A549 (cell line): ENCODE measurements at regions not wholly inside any gene's neighbourhood (a gene's known extent, or its start where the extent isn't known, plus 50 kb on each side); places are given as distances from the start of the nearest gene placed in this dataset.

ENCODE experiments used
- ATAC-seq, 2 experiments: fragments of 200-7000 bp in 1 of 2; fragments of >200 bp in 1 of 2; cut with Nextera tagmentation in 1 of 2; cut with Tn5 transposase in 1 of 2; 3 replicates each; pipeline versions ENCODE4 v1.8.0 to v1.9.1; 2018 to 2020; ENCODE audit warnings: mild to moderate bottlenecking in 1 of 2, moderate library complexity in 1 of 2
- CTCF ChIA-PET: fragments of 300-600 bp; sonication (Branson Sonifier 250); formaldehyde crosslinking; extraction: SDS; loops from one replicate; lab custom pipeline; 2021; ENCODE audit warnings: antibody characterized with exemption, inconsistent platforms; lab: Yijun Ruan, JAX
- POLR2A ChIA-PET: fragments of 350-600 bp; formaldehyde crosslinking; extraction: SDS; loops from one replicate; lab custom pipeline; 2021; ENCODE audit warnings: antibody characterized with exemption, inconsistent platforms; lab: Yijun Ruan, JAX
- DNase-seq, 2 experiments: peaks; one replicate each; pipeline versions ENCODE4 v3.0.0 to v3.0.0-alpha.2; 2011 to 2016; ENCODE audit warnings: low read depth in 1 of 2, low spot score in 1 of 2
- FAIRE-seq: peaks from 2 replicates; lab custom pipeline; 2011; peaks lifted over from hg19 to GRCh38; lab: Jason Lieb, UNC
- H3K27ac ChIP-seq, 2 experiments: fragments of >200 bp; sonication (Bioruptor Twin); formaldehyde crosslinking; 3 replicates each; pipeline ENCODE4 v1.5.1; 2016 to 2017
- H3K4me1 ChIP-seq: fragments of >200 bp; sonication (Bioruptor Twin); formaldehyde crosslinking; 3 replicates; pipeline ENCODE4 v1.6.1; 2016
- H3K4me2 ChIP-seq: fragments of >200 bp; sonication (Bioruptor Twin); formaldehyde crosslinking; 3 replicates; pipeline ENCODE4 v1.6.1; 2016
- H3K4me3 ChIP-seq: fragments of >200 bp; sonication (Bioruptor Twin); formaldehyde crosslinking; 3 replicates; pipeline ENCODE4 v1.5.1; 2016
- H3K9me3 ChIP-seq: fragments of >200 bp; sonication (Bioruptor Twin); formaldehyde crosslinking; 3 replicates; pipeline ENCODE4 v1.6.1; 2016
- BCL3 ChIP-seq: fragments of >200 bp; sonication (Bioruptor Twin); formaldehyde crosslinking; IDR thresholded peaks from 3 replicates; pipeline ENCODE4 v1.6.1; 2016
- BHLHE40 ChIP-seq: IDR thresholded peaks from 2 replicates; pipeline ENCODE4 v1.6.1; 2012; ENCODE audit warnings: low read depth, low read length, inconsistent platforms
- CBX8 ChIP-seq: fragments of 200-600 bp; sonication (generic); IDR thresholded peaks from 2 replicates; pipeline ENCODE4 v1.6.1; 2016
- CEBPB ChIP-seq, 2 experiments: fragments of >200 bp in 1 of 2; sonication (Bioruptor Twin) in 1 of 2; formaldehyde crosslinking in 1 of 2; IDR thresholded peaks; 2 replicates each; pipeline ENCODE4 v1.6.1; 2012 to 2016
- CHD2 ChIP-seq: fragments of 150-350 bp; IDR thresholded peaks from 2 replicates; pipeline ENCODE4 v1.6.1; 2014; ENCODE audit warnings: low read length; ENCODE audit not compliant: partially characterized antibody
- CHD4 ChIP-seq: fragments of 200-600 bp; sonication (generic); IDR thresholded peaks from 2 replicates; pipeline ENCODE4 v1.6.1; 2016; ENCODE audit warnings: antibody characterized with exemption, mild to moderate bottlenecking, borderline replicate concordance
- EHF ChIP-seq: fragments of 250-450 bp; sonication (Bioruptor Pico); IDR thresholded peaks from 2 replicates; pipeline ENCODE4 v1.5.0; 2020; ENCODE audit warnings: mild to moderate bottlenecking
- ELK1 ChIP-seq: fragments of 150-350 bp; IDR thresholded peaks from 2 replicates; pipeline ENCODE4 v1.6.1; 2014; ENCODE audit warnings: low read depth, mild to moderate bottlenecking, low read length
- ESRRA ChIP-seq: fragments of 150-350 bp; IDR thresholded peaks from 2 replicates; pipeline ENCODE4 v1.6.1; 2014; ENCODE audit warnings: mild to moderate bottlenecking, low read length, borderline replicate concordance
- FOSB ChIP-seq: fragments of 250-450 bp; sonication (Bioruptor Pico); IDR thresholded peaks from 2 replicates; pipeline ENCODE4 v1.5.0; 2020; ENCODE audit warnings: mild to moderate bottlenecking, moderate library complexity
- FOSL2 ChIP-seq, 2 experiments: fragments of 450-650 bp in 1 of 2; fragments of >200 bp in 1 of 2; sonication (Bioruptor Twin) in 1 of 2; formaldehyde crosslinking; IDR thresholded peaks; 2 replicates each; pipeline versions ENCODE4 v1.5.0 to v1.6.1; 2016 to 2020; ENCODE audit warnings: mild to moderate bottlenecking in 1 of 2, moderate library complexity in 1 of 2
- GATA3 ChIP-seq: IDR thresholded peaks from 2 replicates; pipeline ENCODE4 v1.6.1; 2012; ENCODE audit warnings: borderline replicate concordance
- HES2 ChIP-seq: fragments of >200 bp; sonication (Bioruptor Twin); formaldehyde crosslinking; IDR thresholded peaks from 2 replicates; pipeline ENCODE4 v1.6.1; 2016
- HOXA7 ChIP-seq: fragments of 250-450 bp; sonication (Bioruptor Pico); IDR thresholded peaks from 2 replicates; pipeline ENCODE4 v1.5.0; 2020; ENCODE audit warnings: mild to moderate bottlenecking, moderate library complexity
- HOXB5 ChIP-seq: fragments of 250-450 bp; sonication (Bioruptor Pico); IDR thresholded peaks from 2 replicates; pipeline ENCODE4 v1.5.0; 2020; ENCODE audit warnings: mild to moderate bottlenecking, moderate library complexity
- JUNB ChIP-seq: fragments of >200 bp; sonication (Bioruptor Twin); formaldehyde crosslinking; IDR thresholded peaks from 2 replicates; pipeline ENCODE4 v1.6.1; 2016
- KDM1A ChIP-seq: fragments of 200-600 bp; sonication (generic); IDR thresholded peaks from 2 replicates; pipeline ENCODE4 v1.6.1; 2016; ENCODE audit warnings: low read depth, mild to moderate bottlenecking
- MAFK ChIP-seq: fragments of 450-650 bp; IDR thresholded peaks from 2 replicates; pipeline ENCODE4 v1.6.1; 2014; ENCODE audit not compliant: partially characterized antibody
- MAZ ChIP-seq: fragments of 150-350 bp; IDR thresholded peaks from 2 replicates; pipeline ENCODE4 v1.6.1; 2014; ENCODE audit warnings: antibody characterized with exemption, low read depth, low read length, borderline replicate concordance
- NFE2L2 ChIP-seq: fragments of 150-350 bp; conservative IDR thresholded peaks from 2 replicates; pipeline ENCODE4 v1.6.1; 2014; ENCODE audit warnings: low read length
- POLR2A ChIP-seq: IDR thresholded peaks from 2 replicates; pipeline ENCODE4 v1.6.1; 2012; ENCODE audit warnings: mild to moderate bottlenecking, low read length
- RARB ChIP-seq: fragments of 250-450 bp; sonication (Bioruptor Pico); IDR thresholded peaks from 2 replicates; pipeline ENCODE4 v1.8.0; 2021; ENCODE audit warnings: mild to moderate bottlenecking, moderate library complexity
- RCOR1 ChIP-seq: fragments of 150-350 bp; IDR thresholded peaks from 2 replicates; pipeline ENCODE4 v1.6.1; 2014; ENCODE audit warnings: antibody characterized with exemption, low read length, low read depth
- RFX5 ChIP-seq: fragments of 450-650 bp; IDR thresholded peaks from 2 replicates; pipeline ENCODE4 v1.7.1; 2014; ENCODE audit warnings: antibody characterized with exemption, mild to moderate bottlenecking, moderate library complexity
- SREBF2 ChIP-seq: fragments of 450-650 bp; IDR thresholded peaks from 2 replicates; pipeline ENCODE4 v1.6.1; 2014; ENCODE audit warnings: mild to moderate bottlenecking, moderate library complexity
- TFCP2L1 ChIP-seq: fragments of 250-450 bp; sonication (Bioruptor Pico); IDR thresholded peaks from 2 replicates; pipeline ENCODE4 v1.5.0; 2021; ENCODE audit warnings: mild to moderate bottlenecking
- TP53 ChIP-seq: fragments of 250-450 bp; sonication (Bioruptor Pico); IDR thresholded peaks from 2 replicates; pipeline ENCODE4 v1.5.0; 2021; ENCODE audit warnings: mild to moderate bottlenecking, moderate library complexity
- ZC3H11A ChIP-seq: fragments of 450-650 bp; IDR thresholded peaks from 2 replicates; pipeline ENCODE4 v1.6.1; 2014; ENCODE audit warnings: antibody characterized with exemption, mild to moderate bottlenecking
- ZNF302 ChIP-seq: fragments of 250-450 bp; sonication (Bioruptor Pico); IDR thresholded peaks from 2 replicates; pipeline ENCODE4 v1.9.0; 2021; ENCODE audit warnings: inconsistent platforms, mild to moderate bottlenecking, moderate library complexity
- ZSCAN20 ChIP-seq: fragments of 250-450 bp; sonication (Bioruptor Pico); IDR thresholded peaks from 2 replicates; pipeline ENCODE4 v1.8.0; 2022; ENCODE audit warnings: mild to moderate bottlenecking, moderate library complexity
- WGBS: methylation state at CpG from one replicate; pipeline ENCODE4 v1.1.6; 2017; ENCODE audit errors: missing lambda C conversion rate; 5-methylcytosine and 5-hydroxymethylcytosine counted together

GRCh38 chr12:87920139-87920538 lies 109.1 kb downstream of the C12orf50 start:
- POLR2A ChIA-PET, result no interaction called here
- DNase-seq, result no peak
- ATAC-seq, result no peak
- no peak overlapping the region for H3K4me2 ChIP-seq
- H3K4me1 ChIP-seq, result no peaks in the 10 kb centered on the region
- TF ChIP-seq HOXB5 (CRISPR knock-in tag) (no peak), GATA3 (no peak)
- no peak overlapping the region for H3K4me3 ChIP-seq
- no peak overlapping the region for H3K27ac ChIP-seq
- H3K9me3 ChIP-seq, result no peaks in the 10 kb centered on the region
- no peak for FAIRE-seq
- CTCF ChIA-PET, result interaction anchor here (1.7 kb wide), 1 partner anchor 32 kb away, joined by 5 read pairs; no protein-coding TSS in a partner anchor

- FAIRE-seq, result no peak
- Histone ChIP-seq H3K4me1 (no peaks in the 10 kb centered on the region), H3K9me3 (no peaks in the 10 kb centered on the region), H3K4me2 (no peak overlapping the region), H3K4me3 (no peak overlapping the region), H3K27ac (no peak overlapping the region)
- DNase-seq, result no peak
- ChIA-PET CTCF (interaction anchor here (1.1 kb wide), 1 partner anchor 17 kb away, joined by 4 read pairs; no protein-coding TSS in a partner anchor), POLR2A (no interaction called here)
- 77% methylated on average over 4 of the region's 4 CpGs for WGBS
- ATAC-seq, result no peak
- TF ChIP-seq EHF (CRISPR knock-in tag) (no peak), RCOR1 (no peak), FOSB (no peak), POLR2A (no peak), ZC3H11A (no peak), ESRRA (no peak), RARB (no peak), KDM1A (no peak), CHD2 (no peak), HES2 (no peak), BHLHE40 (no peak), CBX8 (no peak), CHD4 (no peak), RFX5 (no peak)
- TF ChIP-seq, all 56 proteins: peak for 0
Observed at GRCh38 chr12:87901457-87901856, 127.7 kb downstream of the C12orf50 start.

GRCh38 chr12:87897662-87898061 lies 131.5 kb downstream of the C12orf50 start:
- Histone ChIP-seq H3K27ac (no peak overlapping the region), H3K9me3 (no peaks in the 10 kb centered on the region), H3K4me2 (no peak overlapping the region), H3K4me3 (no peak overlapping the region), H3K4me1 (no peaks in the 10 kb centered on the region)
- no peak for FAIRE-seq
- no peak for DNase-seq
- CTCF ChIA-PET, result no interaction called here
- ATAC-seq, result no peak
- no peak for TF ChIP-seq ZC3H11A
- POLR2A ChIA-PET, result no interaction called here
- 40% methylated on average over 3 of the region's 3 CpGs for WGBS

- Histone ChIP-seq H3K9me3 (no peaks in the 10 kb centered on the region), H3K4me1 (no peaks in the 10 kb centered on the region), H3K4me2 (peak overlapping the region; percentile 56), H3K4me3 (no peak overlapping the region), H3K27ac (peak overlapping the region in 1 of 2 experiments; percentile 20; a peak in 1 of 6 replicates)
- TF ChIP-seq HOXA7 (CRISPR knock-in tag) (no peak), JUNB (no peak), ZNF302 (CRISPR knock-in tag) (no peak), TFCP2L1 (CRISPR knock-in tag) (no peak), MAFK (no peak), EHF (CRISPR knock-in tag) (no peak), BCL3 (no peak), CBX8 (no peak), MAZ (no peak), CEBPB (IDR thresholded peaks at IDR 0.05) (no peak), RFX5 (no peak), HES2 (no peak), CHD4 (no peak), ELK1 (no peak), ZSCAN20 (no peak), FOSL2 (IDR thresholded peaks at IDR 0.05) (no peak), FOSL2 (CRISPR knock-in tag; IDR thresholded peaks at IDR 0.05) (no peak), TP53 (CRISPR knock-in tag) (no peak), NFE2L2 (no peak), SREBF2 (no peak)
- ATAC-seq, result no peak
- POLR2A ChIA-PET, result no interaction called here
- no peak for FAIRE-seq
- 34% methylated on average over 3 of the region's 3 CpGs for WGBS
- CTCF ChIA-PET, result interaction anchor here (0.6 to 1.7 kb wide), 2 partner anchors 17 to 31 kb away, joined by 3 to 4 read pairs; no protein-coding TSS in a partner anchor
- DNase-seq, result no peak
Observed at GRCh38 chr12:87883806-87884205, 145.4 kb downstream of the C12orf50 start.
